Caco-2 (cell line): ENCODE measurements at regions not wholly inside any gene's neighbourhood (a gene's known extent, or its start where the extent isn't known, plus 50 kb on each side); places are given as distances from the start of the nearest gene placed in this dataset.

Source experiments
- BruUV-seq: library from RNA; stranded (reverse); fragments of 400-500 nt; replicated peaks from 2 replicates; lab custom pipeline; 2021; lab: Mats Ljungman, UMichigan
- CTCF ChIA-PET: fragments of 300-600 bp; sonication (Branson Sonifier 250); formaldehyde crosslinking; loops from one replicate; lab custom pipeline; 2022; ENCODE audit warnings: antibody characterized with exemption; lab: Charles Lee
- POLR2A ChIA-PET: fragments of 300-600 bp; sonication (Branson Sonifier 250); formaldehyde crosslinking; loops from one replicate; lab custom pipeline; 2022; ENCODE audit warnings: antibody characterized with exemption; lab: Charles Lee
- DNase-seq, 2 experiments: peaks; one replicate each; pipeline versions ENCODE4 v3.0.0 to v3.0.0-alpha.2; 2020 to 2022
- H3K27me3 ChIP-seq: replicated peaks from 2 replicates; pipeline ENCODE4 v1.6.0; 2011; ENCODE audit warnings: low read length; ENCODE audit not compliant: control insufficient read depth, insufficient read depth
- H3K36me3 ChIP-seq: 2 replicates; pipeline ENCODE4 v1.5.1; 2011; ENCODE audit warnings: low read length; ENCODE audit not compliant: control insufficient read depth, insufficient read depth
- H3K4me1 ChIP-seq: fragments of 250-450 bp; sonication (Bioruptor Pico); 2 replicates; pipeline ENCODE4 v1.5.1; 2020; ENCODE audit warnings: mild to moderate bottlenecking
- H3K4me3 ChIP-seq: 2 replicates; pipeline ENCODE4 v1.5.1; 2011; ENCODE audit warnings: low read depth, mild to moderate bottlenecking, control low read depth, low read length
- H3K9me3 ChIP-seq: fragments of 250-450 bp; sonication (Bioruptor Pico); 2 replicates; pipeline ENCODE4 v1.5.1; 2020; ENCODE audit warnings: mild to moderate bottlenecking, moderate library complexity
- H3K27ac Mint-ChIP-seq: one replicate; pipeline ENCODE4 v1.8.0; 2022; ENCODE audit warnings: mixed read lengths; ENCODE audit not compliant: unreplicated experiment
- H3K27me3 Mint-ChIP-seq: one replicate; pipeline ENCODE4 v1.8.0; 2022; ENCODE audit warnings: mixed read lengths; ENCODE audit not compliant: insufficient read depth, unreplicated experiment
- H3K36me3 Mint-ChIP-seq: one replicate; pipeline ENCODE4 v1.8.0; 2022; ENCODE audit warnings: mild to moderate bottlenecking, mixed read lengths; ENCODE audit not compliant: insufficient read depth, unreplicated experiment
- H3K4me1 Mint-ChIP-seq: one replicate; pipeline ENCODE4 v1.8.0; 2022; ENCODE audit warnings: low read depth, mixed read lengths; ENCODE audit not compliant: unreplicated experiment
- H3K4me3 Mint-ChIP-seq: one replicate; pipeline ENCODE4 v1.8.0; 2022; ENCODE audit warnings: mild to moderate bottlenecking, moderate library complexity, mixed read lengths; ENCODE audit not compliant: unreplicated experiment
- H3K9me3 Mint-ChIP-seq: one replicate; pipeline ENCODE4 v1.8.0; 2022; ENCODE audit warnings: mixed read lengths; ENCODE audit not compliant: unreplicated experiment
- intact Hi-C: fragments of 100-400 bp; cut with micrococcal nuclease; formaldehyde crosslinking; loops from one replicate; pipeline ENCODE4 v1.10.0; 2022; ENCODE audit not compliant: unreplicated experiment
- TF ChIP-seq, protein P1 (sequence below), 2 experiments: fragments of 200-600 bp in 1 of 2; IDR thresholded peaks; 1 replicate in 1 of 2; 2 replicates in 1 of 2; pipeline versions ENCODE4 v1.5.1 to v1.8.0; 2011 to 2022; ENCODE audit warnings: antibody characterized with exemption in 1 of 2, control low read depth in 1 of 2, inconsistent platforms in 1 of 2, low read depth in 1 of 2, low read length in 1 of 2, mild to moderate bottlenecking in 1 of 2, moderate library complexity in 1 of 2; ENCODE audit not compliant: insufficient read depth in 1 of 2, severe bottlenecking in 1 of 2, unreplicated experiment in 1 of 2

DNA sequence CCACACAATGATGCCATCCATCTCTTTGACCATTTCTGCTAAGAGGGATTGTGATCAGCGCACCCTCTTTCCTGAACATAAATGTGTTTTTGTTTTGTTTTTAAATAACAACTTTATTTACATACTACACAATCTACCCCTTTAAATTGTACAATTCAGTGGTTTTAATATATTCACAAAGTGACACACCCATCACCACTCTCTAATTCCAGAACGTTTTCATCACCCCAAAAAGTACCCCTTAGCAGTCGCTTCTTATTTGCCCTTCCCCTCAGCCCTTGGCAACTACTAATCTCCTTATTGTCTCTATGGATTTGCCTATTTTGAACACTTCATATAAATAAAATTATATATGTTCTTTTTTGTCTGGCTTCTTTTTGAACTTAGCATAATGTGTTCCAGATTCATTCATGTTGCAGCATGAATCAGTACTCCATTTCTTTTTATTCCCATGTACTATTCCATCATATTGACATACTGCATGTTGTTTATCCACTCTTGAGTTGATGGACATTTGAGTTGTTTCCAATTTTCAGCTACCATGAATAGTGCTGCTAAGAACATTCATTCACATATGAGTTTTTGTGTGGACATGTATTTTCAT lies 150.9 kb upstream of the NABP1 start:
- Mint-ChIP-seq H3K27me3 (no peaks in the 10 kb centered on the region), H3K4me1 (no peaks in the 10 kb centered on the region), H3K27ac (no peak overlapping the region), H3K4me3 (no peak overlapping the region), H3K36me3 (no peaks in the 10 kb centered on the region), H3K9me3 (no peaks in the 10 kb centered on the region)
- no peak for DNase-seq
- intact Hi-C loops, result no loop called here
- ChIA-PET POLR2A (no interaction called here), CTCF (no interaction called here)
- H3K27me3 ChIP-seq, result no peaks in the 10 kb centered on the region
- H3K9me3 ChIP-seq, result no peaks in the 10 kb centered on the region
- BruUV-seq, result no TSS peak
- no peaks in the 10 kb centered on the region for H3K4me1 ChIP-seq
- no peak overlapping the region for H3K4me3 ChIP-seq
- no peaks in the 10 kb centered on the region for H3K36me3 ChIP-seq
- TF ChIP-seq, protein P1, sequence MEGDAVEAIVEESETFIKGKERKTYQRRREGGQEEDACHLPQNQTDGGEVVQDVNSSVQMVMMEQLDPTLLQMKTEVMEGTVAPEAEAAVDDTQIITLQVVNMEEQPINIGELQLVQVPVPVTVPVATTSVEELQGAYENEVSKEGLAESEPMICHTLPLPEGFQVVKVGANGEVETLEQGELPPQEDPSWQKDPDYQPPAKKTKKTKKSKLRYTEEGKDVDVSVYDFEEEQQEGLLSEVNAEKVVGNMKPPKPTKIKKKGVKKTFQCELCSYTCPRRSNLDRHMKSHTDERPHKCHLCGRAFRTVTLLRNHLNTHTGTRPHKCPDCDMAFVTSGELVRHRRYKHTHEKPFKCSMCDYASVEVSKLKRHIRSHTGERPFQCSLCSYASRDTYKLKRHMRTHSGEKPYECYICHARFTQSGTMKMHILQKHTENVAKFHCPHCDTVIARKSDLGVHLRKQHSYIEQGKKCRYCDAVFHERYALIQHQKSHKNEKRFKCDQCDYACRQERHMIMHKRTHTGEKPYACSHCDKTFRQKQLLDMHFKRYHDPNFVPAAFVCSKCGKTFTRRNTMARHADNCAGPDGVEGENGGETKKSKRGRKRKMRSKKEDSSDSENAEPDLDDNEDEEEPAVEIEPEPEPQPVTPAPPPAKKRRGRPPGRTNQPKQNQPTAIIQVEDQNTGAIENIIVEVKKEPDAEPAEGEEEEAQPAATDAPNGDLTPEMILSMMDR (IDR thresholded peaks at IDR 0.05; ENCODE audit: insufficient read depth in 1 of 2, low read depth in 1 of 2, low read length in 1 of 2, severe bottlenecking in 1 of 2, unreplicated experiment in 1 of 2), result no peak

DNA sequence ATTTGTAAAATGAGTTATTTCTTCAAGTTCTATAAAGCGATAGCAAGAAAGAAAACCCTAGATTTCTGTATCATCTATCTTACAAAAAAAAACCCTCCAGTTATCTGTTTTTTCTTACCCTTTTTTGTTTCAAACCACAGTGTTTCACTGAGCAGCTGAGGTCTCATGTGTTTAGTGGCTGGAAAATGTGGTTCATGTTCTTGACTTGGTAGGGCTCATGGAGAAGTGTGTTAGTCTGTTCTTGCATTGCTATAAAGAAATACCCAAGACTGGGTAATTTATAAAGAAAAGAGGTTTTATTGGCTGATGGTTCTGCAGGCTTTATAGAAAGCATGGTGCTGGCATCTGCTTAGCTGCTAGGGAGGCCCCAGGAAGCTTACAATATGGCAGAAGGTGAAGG lies 147.3 kb upstream of the NABP1 start:
- TF ChIP-seq, protein P1 (IDR thresholded peaks at IDR 0.05; ENCODE audit: insufficient read depth in 1 of 2, low read depth in 1 of 2, low read length in 1 of 2, severe bottlenecking in 1 of 2, unreplicated experiment in 1 of 2), result no peak
- no peaks in the 10 kb centered on the region for H3K27me3 Mint-ChIP-seq
- intact Hi-C loops, result no loop called here
- no peak overlapping the region for H3K4me3 ChIP-seq
- no peaks in the 10 kb centered on the region for H3K27me3 ChIP-seq
- no peaks in the 10 kb centered on the region for H3K9me3 Mint-ChIP-seq
- no peaks in the 10 kb centered on the region for H3K36me3 Mint-ChIP-seq
- H3K4me1 ChIP-seq, result no peaks in the 10 kb centered on the region
- DNase-seq, result no peak
- CTCF ChIA-PET, result no interaction called here
- no TSS peak for BruUV-seq
- no peak overlapping the region for H3K4me3 Mint-ChIP-seq
- POLR2A ChIA-PET, result no interaction called here
- H3K4me1 Mint-ChIP-seq, result no peaks in the 10 kb centered on the region
- H3K9me3 ChIP-seq, result no peaks in the 10 kb centered on the region
- no peaks in the 10 kb centered on the region for H3K36me3 ChIP-seq
- no peak overlapping the region for H3K27ac Mint-ChIP-seq

DNA sequence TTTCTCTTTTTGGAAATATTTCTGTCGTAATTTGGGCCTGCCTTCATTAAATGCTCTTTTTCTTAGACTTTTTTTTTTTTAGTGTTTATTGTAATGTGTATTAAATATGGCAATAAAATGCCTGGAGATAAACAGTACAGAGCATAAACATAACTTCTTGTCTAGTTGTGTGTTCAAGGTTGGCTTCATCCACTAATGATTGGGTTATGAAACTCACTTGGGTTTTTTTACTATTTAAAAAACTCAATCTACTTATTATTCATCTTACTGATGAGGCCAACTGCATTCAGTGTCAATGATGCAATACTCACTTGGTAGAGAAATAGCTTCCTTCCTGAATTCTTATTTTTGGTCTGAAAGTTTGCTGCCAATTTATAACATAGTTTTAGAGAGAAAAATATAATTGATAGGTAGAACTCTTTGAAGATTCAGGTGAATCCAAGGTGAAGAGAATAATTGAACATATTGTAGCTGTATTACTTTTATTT lies 144.2 kb upstream of the NABP1 start:
- Histone ChIP-seq H3K4me1 (no peaks in the 10 kb centered on the region), H3K9me3 (no peaks in the 10 kb centered on the region), H3K4me3 (no peak overlapping the region), H3K27me3 (no peaks in the 10 kb centered on the region), H3K36me3 (no peaks in the 10 kb centered on the region)
- BruUV-seq, result no TSS peak
- H3K27ac Mint-ChIP-seq, result no peak overlapping the region
- H3K27me3 Mint-ChIP-seq, result no peaks in the 10 kb centered on the region
- H3K36me3 Mint-ChIP-seq, result no peaks in the 10 kb centered on the region
- no peak for DNase-seq
- H3K4me1 Mint-ChIP-seq, result no peaks in the 10 kb centered on the region
- TF ChIP-seq, protein P1 (IDR thresholded peaks at IDR 0.05; ENCODE audit: insufficient read depth in 1 of 2, low read depth in 1 of 2, low read length in 1 of 2, severe bottlenecking in 1 of 2, unreplicated experiment in 1 of 2), result no peak
- H3K9me3 Mint-ChIP-seq, result no peaks in the 10 kb centered on the region
- ChIA-PET POLR2A (no interaction called here), CTCF (no interaction called here)
- intact Hi-C loops, result no loop called here
- H3K4me3 Mint-ChIP-seq, result no peak overlapping the region
